Caki2 (cell line): ENCODE measurements at regions not wholly inside any gene's neighbourhood (a gene's known extent, or its start where the extent isn't known, plus 50 kb on each side); places are given as distances from the start of the nearest gene placed in this dataset.
"Not testable (repeated sequence)": the region's sequence is repeated elsewhere in the genome, so short reads cannot be mapped to it uniquely, and the experiment has no call there.

Experiments used
- DNase-seq: peaks from one replicate; pipeline ENCODE4 v3.0.0-alpha.2; 2015; ENCODE audit warnings: low read depth
- in situ Hi-C: cut with HindIII; loops from 2 replicates; pipeline ENCODE4 v1.10.0; 2016; ENCODE audit warnings: low sequenced_read_pairs, low pct_unique_long_range_greater_than_20kb, mixed read lengths

GRCh38 chr2:183495079-183495478, 370.8 kb downstream of the NUP35 start:
- in situ Hi-C loops = no loop called here
- no peak for DNase-seq

DNA sequence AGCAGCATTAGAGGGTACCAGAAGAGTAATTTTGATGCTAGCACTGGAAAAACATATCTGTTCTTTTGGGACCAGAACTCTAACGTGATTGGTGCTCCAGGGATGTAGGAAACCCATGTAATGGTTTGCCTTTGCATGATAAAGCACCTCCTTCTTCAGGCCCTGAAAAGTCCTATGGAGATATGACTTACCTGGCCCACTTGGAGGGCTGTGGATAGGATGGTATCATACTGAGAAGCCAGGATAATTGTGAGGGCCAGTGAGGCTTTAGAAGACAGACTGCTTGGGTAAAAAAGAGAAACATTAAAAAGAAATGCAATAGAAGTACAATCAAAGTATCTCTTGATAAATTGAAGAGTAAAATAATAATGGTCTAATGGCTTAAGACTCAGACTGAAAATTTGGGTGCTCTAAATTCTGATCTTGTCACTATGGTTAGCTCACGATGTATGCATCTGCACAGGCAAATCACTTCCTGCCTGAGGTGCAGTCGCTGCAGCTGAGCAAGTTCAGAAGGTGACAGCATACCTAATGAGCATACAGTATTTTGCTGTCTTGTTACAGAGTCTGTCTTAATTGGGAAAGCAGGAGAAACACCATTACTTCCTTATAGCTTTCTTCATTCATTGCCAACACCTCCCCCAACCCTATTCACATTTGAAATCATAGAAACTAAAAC, 371.5 kb downstream of the NUP35 start:
- in situ Hi-C loops = no loop called here
- DNase-seq = no peak

- in situ Hi-C loops = no loop called here
- no peak for DNase-seq
Observed at GRCh38 chr2:183497861-183498260, 373.6 kb downstream of the NUP35 start.

DNA sequence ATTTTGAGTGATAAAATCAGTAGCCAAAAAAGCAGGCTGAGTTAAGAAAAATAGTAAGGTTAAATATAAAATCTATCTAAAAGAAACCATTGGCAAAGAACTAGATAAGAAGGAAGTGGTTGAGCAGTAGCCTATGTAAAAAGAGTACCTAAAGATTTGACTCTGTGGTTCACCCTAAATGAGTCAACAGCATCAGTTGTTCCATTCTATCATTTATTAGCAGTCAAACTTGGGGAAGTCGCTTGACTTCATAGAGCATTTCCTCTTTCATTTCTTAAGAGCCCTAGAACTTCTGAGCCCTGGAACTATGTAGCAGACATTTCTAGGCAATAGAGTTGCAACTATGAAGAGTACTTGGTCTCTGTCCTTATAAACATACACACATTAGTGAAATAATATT, 381.7 kb downstream of the NUP35 start:
- in situ Hi-C loops = no loop called here
- no peak for DNase-seq

GRCh38 chr2:183511154-183511553, 386.9 kb downstream of the NUP35 start:
- in situ Hi-C loops = no loop called here
- DNase-seq = no peak

DNA sequence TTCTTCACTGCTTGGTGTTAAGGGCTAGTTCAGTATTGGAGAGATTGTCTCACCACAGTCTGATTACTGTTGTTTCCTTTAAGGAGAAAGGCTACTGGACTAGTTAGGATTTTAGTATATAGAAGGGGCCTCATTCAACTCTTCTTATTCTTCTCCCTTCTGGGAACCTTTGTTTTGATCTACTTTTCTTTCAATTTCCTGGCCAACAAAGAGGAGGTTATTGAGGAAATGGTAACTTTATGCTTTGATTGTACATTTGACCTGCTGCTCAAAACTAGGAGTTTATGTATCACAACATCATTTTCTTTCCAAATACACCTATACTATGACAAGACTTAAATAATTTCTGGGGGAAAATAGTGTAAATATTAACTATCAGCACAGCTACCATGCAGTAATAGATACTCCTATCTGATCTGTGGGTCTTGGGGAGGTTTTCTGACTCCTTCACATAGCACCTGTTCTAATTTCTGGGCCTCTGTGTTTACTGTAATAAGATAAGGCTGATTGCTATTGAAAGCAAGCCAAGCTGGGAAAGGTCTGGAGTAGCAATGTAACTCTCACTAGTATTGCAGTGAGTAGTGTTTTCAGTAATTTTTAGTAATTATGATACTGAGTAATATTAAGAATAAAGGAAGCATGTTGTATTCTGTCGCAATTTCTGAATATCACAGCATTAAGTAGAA, 395.3 kb downstream of the NUP35 start:
- no peak for DNase-seq
- in situ Hi-C loops = no loop called here

- DNase-seq = no peak
- in situ Hi-C loops = no loop called here
Observed at GRCh38 chr2:183521911-183522310, 397.7 kb downstream of the NUP35 start.

DNA sequence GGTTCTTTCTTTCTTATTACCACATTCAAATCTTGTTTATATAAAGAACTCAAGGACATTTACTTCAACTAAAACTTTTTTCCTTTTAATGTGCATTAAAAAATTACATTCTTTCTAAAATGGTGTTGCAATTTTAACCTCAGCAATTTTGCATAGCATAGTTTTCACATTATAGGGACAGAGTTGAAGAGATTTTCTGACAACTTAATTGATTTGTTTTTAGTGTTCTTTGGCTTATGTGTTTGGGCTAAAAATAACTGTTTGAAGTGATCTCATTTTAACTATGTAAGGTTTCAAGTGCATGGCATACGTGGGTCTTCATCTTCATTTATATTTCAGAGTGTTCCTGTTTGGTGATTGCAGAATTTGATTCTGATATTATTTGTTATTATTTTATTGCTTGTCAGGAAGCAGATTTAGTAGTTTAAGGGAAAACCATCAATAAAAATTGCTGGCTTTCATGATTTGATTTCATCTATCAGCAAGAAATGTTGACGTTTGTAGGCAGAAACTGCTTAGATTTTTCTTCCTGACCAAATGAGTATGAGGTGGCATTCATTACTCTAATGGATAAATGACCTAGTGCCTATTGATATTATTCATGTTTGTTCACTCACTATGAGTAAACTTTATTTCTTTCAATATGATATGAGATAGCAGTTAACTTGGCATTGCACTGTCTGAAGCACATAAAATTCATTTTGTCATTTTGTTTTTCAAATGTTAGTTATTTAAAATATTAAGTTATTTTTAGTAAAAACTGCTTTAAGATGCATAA, 398.4 kb downstream of the NUP35 start:
- in situ Hi-C loops = no loop called here
- no peak for DNase-seq

- in situ Hi-C loops = no loop called here
- DNase-seq = no peak
Observed at GRCh38 chr2:183530333-183530901, 406.2 kb downstream of the NUP35 start.

DNA sequence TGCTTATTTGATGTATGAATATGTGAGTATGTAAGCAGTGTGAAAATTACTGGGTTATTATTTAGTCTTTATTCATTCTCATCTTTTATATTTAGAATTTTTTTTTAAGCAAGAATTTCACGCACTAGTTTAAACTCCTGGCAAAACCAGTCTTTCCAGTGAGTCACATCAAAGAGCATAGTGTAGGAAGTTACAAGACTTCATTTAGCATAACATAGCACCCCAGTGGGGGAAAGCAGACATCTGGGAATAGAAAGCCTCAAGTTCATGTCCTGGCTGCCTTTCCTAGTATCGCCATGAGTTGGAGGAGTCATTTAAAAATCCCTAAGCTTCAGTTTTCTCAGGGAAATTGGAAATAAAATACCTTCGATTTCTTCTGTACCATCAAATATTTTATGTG, 408.3 kb downstream of the NUP35 start:
- no peak for DNase-seq
- in situ Hi-C loops = no loop called here

DNA sequence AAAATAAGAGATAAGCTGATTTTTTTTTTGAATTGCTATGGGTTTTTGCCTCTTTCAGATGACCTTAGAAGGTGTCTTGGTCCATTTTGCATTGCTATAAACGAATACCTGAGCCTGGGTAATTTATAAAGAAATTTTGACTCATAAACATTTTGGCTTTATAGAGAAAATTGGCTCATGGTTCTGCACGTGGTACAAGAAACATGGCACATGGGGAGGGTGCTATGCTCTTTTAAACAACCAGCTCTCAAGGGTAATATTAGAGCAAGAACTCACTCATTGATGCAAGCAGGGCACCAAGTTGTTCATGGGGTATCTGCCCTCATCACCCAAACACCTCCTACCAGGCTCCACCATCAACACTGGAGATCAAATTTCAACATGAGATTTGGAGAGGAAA, 408.8 kb downstream of the NUP35 start:
- no peak for DNase-seq
- in situ Hi-C loops = no loop called here

DNA sequence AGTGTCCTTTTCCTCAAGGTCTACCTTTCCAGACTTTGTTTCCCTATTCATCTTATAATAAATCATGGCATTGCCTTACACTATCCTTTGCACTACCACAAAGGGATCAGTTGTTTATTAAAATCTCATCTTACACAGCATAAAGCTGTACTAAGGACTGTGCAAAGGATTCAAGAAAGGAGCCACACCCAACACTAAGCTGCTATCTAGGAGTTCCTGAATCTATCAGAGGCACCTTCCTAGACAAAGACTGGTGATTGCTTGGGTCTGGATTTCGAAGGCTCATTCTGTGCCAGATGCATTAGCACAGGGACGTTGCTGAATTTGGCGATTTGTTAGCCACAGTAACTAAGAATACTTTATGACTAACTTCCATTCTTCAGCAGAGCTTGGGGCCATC, 412.0 kb downstream of the NUP35 start:
- no peak for DNase-seq
- in situ Hi-C loops = no loop called here

GRCh38 chr2:183536714-183537113, 412.5 kb downstream of the NUP35 start:
- in situ Hi-C loops = no loop called here
- DNase-seq = no peak

DNA sequence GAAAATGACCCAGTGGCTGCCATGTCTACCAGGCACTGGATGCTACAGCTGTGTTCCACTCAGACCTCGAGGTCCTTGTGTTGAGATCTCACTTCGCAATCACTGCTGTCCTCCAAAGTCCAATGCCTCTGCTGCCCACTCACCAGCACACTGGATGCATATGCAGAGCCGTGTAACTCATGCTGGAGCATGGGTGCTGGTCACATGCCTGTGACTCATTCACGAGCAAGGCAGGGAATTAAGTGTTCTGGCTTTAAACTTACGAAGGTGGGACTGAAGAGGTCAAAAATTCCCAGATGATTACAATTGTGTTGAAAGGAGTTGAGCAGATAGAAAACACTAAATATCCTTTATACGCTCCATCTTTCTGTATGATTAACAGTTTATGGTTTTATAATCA, 417.5 kb downstream of the NUP35 start:
- in situ Hi-C loops = no loop called here
- peak; percentile 46 for DNase-seq

- in situ Hi-C loops = no loop called here
- DNase-seq = no peak
Observed at GRCh38 chr2:183542606-183543005, 418.4 kb downstream of the NUP35 start.

- no peak for DNase-seq
- in situ Hi-C loops = no loop called here
Observed at GRCh38 chr2:183543222-183543621, 419.0 kb downstream of the NUP35 start.

- in situ Hi-C loops = no loop called here
- peak; percentile 27 for DNase-seq
Observed at GRCh38 chr2:183543731-183544130, 419.5 kb downstream of the NUP35 start.

GRCh38 chr2:183546560-183547350, 422.5 kb downstream of the NUP35 start:
- in situ Hi-C loops, DNase-seq: not testable (repeated sequence)
